Panc1 (cell line): ENCODE measurements at regions not wholly inside any gene's neighbourhood (a gene's known extent, or its start where the extent isn't known, plus 50 kb on each side); places are given as distances from the start of the nearest gene placed in this dataset.

Source experiments
- CTCF ChIP-seq: fragments of 450-650 bp; IDR thresholded peaks from 2 replicates; pipeline ENCODE4 v1.5.1; 2017; ENCODE audit warnings: mild to moderate bottlenecking
- REST ChIP-seq, 2 experiments: IDR thresholded peaks; 2 replicates each; pipeline ENCODE4 v1.6.1; 2011 to 2012; ENCODE audit warnings: low read depth in 2 of 2, control low read depth in 1 of 2, low read length in 1 of 2, mild to moderate bottlenecking in 1 of 2, moderate library complexity in 1 of 2; ENCODE audit not compliant: insufficient read depth in 1 of 2
- SIN3A ChIP-seq: IDR thresholded peaks from 2 replicates; pipeline ENCODE4 v1.6.1; 2012; ENCODE audit warnings: low read depth, mild to moderate bottlenecking, low read length, moderate library complexity, borderline replicate concordance; ENCODE audit not compliant: insufficient read depth

GRCh38 chr6:71645299-71645698 is 241.1 kb upstream of the RIMS1 start:
- TF ChIP-seq CTCF (no peak), REST (IDR thresholded peaks at IDR 0.05; ENCODE audit: insufficient read depth in 1 of 2, low read depth in 2 of 2, low read length in 1 of 2) (no peak), SIN3A (no peak)
